HG03469 (cell line): ENCODE measurements at regions not wholly inside any gene's neighbourhood (a gene's known extent, or its start where the extent isn't known, plus 50 kb on each side); places are given as distances from the start of the nearest gene placed in this dataset.
"Not testable (repeated sequence)": the region's sequence is repeated elsewhere in the genome, so short reads cannot be mapped to it uniquely, and the experiment has no call there.

Experiments used
- ATAC-seq: cut with Tn5 transposase; IDR thresholded peaks from one replicate; pipeline ENCODE4 v1.9.1; 2021; ENCODE audit warnings: mild to moderate bottlenecking, moderate library complexity, moderate number of reproducible peaks; ENCODE audit not compliant: unreplicated experiment

- no peak for ATAC-seq
Observed at GRCh38 chr18:78420116-78420515, 559.5 kb upstream of the SALL3 start.

- ATAC-seq, result no peak
Observed at GRCh38 chr18:78421392-78421791, 558.2 kb upstream of the SALL3 start.

GRCh38 chr18:78422336-78422735, 557.3 kb upstream of the SALL3 start:
- ATAC-seq, result no peak

DNA sequence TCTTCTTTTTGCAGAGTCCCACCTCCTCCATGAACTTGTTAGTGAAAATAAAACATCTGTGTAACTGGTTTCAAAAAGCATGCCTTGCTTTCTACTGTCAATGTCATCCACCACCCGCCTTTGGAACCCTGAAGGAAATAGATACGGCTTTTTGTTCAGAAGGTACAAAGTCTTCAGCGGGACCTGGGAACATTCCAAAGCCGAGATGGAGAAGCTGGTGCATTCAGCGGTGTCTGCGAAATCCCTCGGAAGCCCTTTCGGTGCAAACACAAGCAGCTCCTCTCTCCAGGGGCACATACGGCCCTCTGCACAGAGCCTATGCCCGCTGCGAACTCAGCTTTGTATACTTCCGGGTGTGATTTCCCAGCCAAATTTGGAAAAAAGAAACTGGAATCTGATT, 555.8 kb upstream of the SALL3 start:
- ATAC-seq, result no peak

- ATAC-seq, result no peak
Observed at GRCh38 chr18:78424403-78425018, 555.1 kb upstream of the SALL3 start.

GRCh38 chr18:78425019-78425412, 554.6 kb upstream of the SALL3 start:
- ATAC-seq, result no peak

DNA sequence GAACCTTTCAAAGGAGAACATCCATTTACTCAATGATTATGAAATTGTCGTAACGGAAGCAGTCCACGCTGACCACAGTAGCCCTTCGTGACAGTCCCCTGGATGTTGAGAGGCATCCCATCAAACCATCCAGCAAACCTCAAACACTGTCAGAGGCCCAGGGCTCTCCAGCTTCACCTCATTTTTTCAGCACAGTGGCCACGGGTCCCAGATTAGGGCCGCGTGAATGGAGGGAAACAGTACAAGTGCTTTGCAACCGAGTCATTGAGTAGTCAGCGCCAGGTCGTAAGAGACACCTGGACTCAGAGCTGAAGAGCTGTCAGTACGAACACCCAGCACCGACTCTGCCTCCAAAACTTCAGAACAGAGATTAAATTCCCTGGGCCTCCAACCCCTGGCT, 552.5 kb upstream of the SALL3 start:
- ATAC-seq, result no peak

- no peak for ATAC-seq
Observed at GRCh38 chr18:78429127-78430108, 550.2 kb upstream of the SALL3 start.

- no peak for ATAC-seq
Observed at GRCh38 chr18:78430131-78430758, 549.4 kb upstream of the SALL3 start.

DNA sequence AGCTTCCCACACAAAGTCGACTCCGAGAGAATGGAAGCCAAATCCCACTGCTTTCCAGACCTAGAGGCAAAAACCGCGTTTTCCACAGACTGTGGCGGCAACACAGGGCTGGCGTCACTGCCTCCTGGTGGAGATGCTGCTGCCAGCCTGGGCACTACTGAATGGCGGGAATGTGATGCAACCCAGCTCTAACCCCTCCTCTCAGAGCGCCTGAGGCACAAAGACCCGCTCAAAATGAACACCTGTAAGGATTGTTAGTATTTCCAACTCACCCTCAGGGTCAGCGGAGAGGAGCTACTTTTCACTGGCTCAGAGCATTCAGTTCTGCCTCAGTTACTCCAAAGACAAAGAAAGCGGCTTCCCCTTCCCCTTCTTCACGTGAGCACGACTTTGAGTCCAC, 548.0 kb upstream of the SALL3 start:
- no peak for ATAC-seq

DNA sequence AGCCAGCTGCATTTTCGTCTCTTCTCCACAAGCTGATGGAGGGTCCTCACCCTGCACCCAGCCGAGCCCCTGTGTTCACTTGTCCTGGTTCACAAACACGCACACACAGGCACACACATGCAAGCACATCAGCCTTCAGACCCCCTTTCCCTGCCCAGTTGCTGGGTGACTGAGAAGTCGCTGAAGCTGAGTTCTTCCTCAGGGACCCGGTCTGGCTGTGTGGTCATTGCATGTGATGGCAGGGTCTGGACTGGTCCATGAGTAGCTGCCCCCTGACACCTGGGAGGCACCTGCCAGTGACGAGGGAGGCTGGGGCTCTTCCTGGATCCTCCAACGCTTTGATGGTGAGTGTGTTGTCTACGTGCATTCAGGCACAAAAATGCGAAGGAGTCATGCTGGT, 546.1 kb upstream of the SALL3 start:
- no peak for ATAC-seq

GRCh38 chr18:78436110-78436509, 543.5 kb upstream of the SALL3 start:
- no peak for ATAC-seq

DNA sequence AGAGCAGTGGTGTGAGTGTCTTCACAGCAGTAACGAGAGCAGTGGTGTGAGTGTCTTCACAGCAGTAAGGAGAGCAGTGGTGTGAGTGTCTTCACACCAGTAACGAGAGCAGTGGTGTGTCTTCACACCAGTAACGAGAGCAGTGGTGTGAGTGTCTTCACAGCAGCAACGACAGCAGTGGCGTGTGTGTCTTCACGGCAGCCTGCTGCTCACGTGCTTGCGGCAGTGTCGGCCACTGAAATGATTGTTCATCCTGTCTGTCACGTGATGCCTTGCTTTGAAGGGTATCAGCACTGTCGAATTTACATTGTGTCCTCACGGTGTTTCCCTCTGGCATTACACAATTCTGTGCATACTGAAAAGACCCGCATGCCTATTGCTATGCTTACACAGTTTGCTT, 541.4 kb upstream of the SALL3 start:
- not testable (repeated sequence) for ATAC-seq

DNA sequence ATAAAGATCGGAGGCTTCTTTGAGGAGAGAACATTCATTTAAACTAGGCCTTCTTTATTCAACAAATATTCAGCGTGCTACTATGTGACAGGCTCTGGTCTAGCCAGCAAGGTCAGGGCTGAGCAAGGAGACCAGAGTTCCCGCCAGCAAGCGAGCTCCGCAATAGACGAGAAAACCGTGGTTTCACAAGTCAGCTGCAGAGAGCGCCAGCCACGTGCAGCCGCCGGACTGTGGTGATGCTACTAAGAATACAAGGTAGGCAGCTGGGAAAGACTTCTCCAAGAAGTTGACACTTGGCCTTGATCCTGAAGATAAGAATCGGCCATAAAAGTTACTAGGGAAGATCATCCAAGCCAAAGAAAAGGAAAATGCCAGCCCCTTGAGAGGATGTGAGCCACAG, 533.7 kb upstream of the SALL3 start:
- ATAC-seq, result no peak

- no peak for ATAC-seq
Observed at GRCh38 chr18:78447211-78447610, 532.4 kb upstream of the SALL3 start.

DNA sequence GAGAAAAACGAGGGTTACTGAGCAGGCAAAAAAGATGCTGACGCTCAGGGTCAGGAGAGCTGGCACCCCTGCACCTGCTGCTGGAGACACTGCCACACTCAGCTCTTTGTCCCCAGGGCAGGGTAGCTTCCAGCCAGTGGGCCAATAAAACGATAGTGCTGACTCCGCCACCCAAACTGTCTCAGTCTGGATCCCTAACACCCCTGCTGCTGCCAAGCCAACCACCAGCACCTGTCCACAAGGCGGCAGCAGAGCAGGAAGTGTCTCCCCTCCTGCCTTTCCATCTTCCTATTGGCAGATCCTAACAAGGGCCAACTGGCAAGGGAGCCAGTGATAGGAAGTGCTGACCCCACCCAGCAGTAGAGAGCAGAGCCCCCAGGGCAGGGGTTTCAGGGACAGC, 531.5 kb upstream of the SALL3 start:
- no peak for ATAC-seq

GRCh38 chr18:78448591-78448990, 531.0 kb upstream of the SALL3 start:
- ATAC-seq, result no peak

DNA sequence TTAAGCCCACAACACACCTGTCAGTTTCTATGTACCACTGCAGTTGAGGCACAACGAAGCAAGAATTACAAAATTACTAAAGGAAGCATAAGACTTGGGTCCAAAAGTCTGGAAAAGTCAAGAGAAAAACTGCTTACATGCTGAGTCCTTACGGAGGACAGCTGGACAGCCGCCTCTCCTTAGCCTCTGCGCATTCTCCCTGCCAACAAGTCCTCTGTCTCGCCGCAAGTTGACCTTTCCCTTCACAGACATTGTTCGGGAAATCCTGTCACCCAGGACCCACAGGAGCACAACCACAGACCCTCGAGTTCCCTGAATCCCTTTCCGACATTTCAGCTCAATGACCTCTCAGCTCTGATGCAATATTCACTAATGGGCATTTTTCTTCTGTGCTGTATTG, 525.4 kb upstream of the SALL3 start:
- no peak for ATAC-seq

DNA sequence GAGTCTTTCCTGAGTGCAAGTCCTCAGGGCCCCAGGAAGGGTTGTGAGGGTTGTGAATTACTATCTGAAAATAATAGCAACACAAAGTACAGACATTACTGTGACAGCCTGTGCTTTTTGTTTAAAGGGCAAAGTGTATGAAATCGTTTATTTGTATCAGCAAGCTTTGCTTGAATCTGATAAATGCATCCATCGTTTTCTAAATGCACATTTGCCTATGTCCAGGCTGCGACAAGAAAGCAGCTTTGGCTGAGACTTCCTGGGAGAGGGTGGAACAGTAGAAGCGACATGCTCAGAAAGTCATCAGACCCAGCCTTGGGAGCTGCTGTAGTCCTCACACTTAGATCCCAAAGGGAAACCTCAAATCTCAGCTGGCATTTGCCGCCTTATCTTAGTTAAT, 524.2 kb upstream of the SALL3 start:
- no peak for ATAC-seq

DNA sequence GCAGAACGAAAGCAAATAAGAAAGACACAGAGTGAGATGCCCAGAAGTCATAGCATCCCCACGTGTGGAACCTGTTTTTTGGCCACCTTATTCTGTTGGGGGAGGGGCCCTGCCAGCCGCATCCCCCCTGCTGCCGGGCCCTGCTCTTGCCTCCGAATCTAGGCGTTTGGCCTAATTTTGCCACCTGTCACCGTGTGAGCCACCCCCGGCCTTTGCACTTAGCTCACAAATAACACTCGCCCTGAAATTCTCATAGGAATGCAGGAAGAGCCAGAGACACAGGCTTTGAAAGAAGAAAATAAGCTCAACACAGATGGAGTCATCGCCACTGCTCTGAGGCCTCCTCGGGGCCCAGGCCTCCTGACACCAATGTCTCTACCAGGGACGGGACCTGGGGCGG, 522.6 kb upstream of the SALL3 start:
- ATAC-seq, result no peak

DNA sequence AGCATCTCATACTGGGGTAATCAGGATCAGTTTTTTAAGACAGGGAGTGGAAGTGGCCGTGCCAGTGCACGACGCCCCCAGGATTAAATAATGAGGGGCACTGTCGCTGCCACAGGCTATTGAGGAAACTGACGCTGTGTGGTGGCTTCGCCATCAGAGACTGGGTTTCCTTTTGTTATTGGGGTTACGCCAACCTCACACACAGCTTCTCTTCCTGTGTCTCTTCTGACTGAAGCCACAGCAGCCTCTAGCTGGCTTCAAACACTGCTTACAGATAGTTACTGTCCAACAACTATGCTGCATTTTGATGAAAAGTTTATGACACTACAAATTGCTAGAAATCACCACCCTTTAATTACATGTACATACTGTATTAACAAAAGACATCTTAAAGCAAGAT, 521.9 kb upstream of the SALL3 start:
- ATAC-seq, result no peak

DNA sequence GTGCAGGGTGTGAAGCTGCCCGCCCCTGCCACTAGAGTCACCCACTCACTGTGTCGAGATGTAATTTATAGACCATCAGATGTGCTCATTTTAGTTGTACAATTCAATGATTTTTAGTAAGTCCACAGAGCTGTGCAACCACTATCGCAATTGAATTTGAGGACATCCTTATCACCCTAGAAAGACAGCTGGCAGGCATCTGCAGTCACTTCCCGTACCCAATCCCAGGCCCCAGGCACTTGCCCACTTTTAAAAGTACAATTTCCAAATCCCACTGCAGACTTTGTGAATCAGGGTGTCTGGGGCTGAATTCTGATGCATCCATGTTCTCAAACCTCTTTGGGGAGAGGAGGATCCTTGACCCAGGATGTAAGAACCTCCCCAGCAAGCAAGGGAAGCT, 521.3 kb upstream of the SALL3 start:
- no peak for ATAC-seq
